Suprapubic skin (tissue), 4 donors: ENCODE measurements at regions not wholly inside any gene's neighbourhood (a gene's known extent, or its start where the extent isn't known, plus 50 kb on each side); places are given as distances from the start of the nearest gene placed in this dataset.

Experiments used
- CTCF ChIP-seq, 2 donors: fragments of 200-600 bp in 1 of 2; fragments of 450-650 bp in 1 of 2; sonication (generic) in 1 of 2; IDR thresholded peaks; one replicate each; pipeline ENCODE4 v1.5.1; 2016 to 2019; ENCODE audit warnings: antibody characterized with exemption in 2 of 2, mild to moderate bottlenecking in 1 of 2, moderate library complexity in 1 of 2
- EP300 ChIP-seq: sonication (generic); formaldehyde crosslinking; IDR thresholded peaks from one replicate; pipeline ENCODE4 v1.6.1; 2017; ENCODE audit warnings: antibody characterized with exemption
- POLR2A ChIP-seq, 2 donors: fragments of 450-650 bp; IDR thresholded peaks; one replicate each; pipeline ENCODE4 v1.6.1; 2017; ENCODE audit warnings: antibody characterized with exemption in 2 of 2, mild to moderate bottlenecking in 2 of 2, moderate library complexity in 2 of 2
- POLR2AphosphoS5 ChIP-seq, 3 donors: sonication (generic); formaldehyde crosslinking; IDR thresholded peaks; one replicate each; pipeline ENCODE4 v1.6.1; 2017; ENCODE audit warnings: antibody characterized with exemption in 3 of 3

GRCh38 chr11:104225047-104225446, 61.1 kb upstream of the PDGFD start:
- TF ChIP-seq CTCF (IDR thresholded peaks at IDR 0.05) (no peak), POLR2A (IDR thresholded peaks at IDR 0.05) (no peak), EP300 (no peak), POLR2AphosphoS5 (IDR thresholded peaks at IDR 0.05) (no peak)
